Mesenchymal stem cell (in vitro differentiated cells and primary cell): ENCODE measurements at regions not wholly inside any gene's neighbourhood (a gene's known extent, or its start where the extent isn't known, plus 50 kb on each side); places are given as distances from the start of the nearest gene placed in this dataset.

Experiments used
- DNase-seq: peaks from one replicate; pipeline ENCODE4 v3.0.0-alpha.2; 2013
- H2AFZ ChIP-seq: one replicate; pipeline ENCODE4 v1.6.1; 2013; ENCODE audit warnings: low read depth, mild to moderate bottlenecking, control low read depth, inconsistent platforms, low read length, moderate library complexity
- H2AK5ac ChIP-seq: 2 replicates; pipeline ENCODE4 v1.6.1; 2013; ENCODE audit warnings: low read length, moderate library complexity, mild to moderate bottlenecking, inconsistent platforms; ENCODE audit not compliant: severe bottlenecking
- H2BK120ac ChIP-seq: one replicate; pipeline ENCODE4 v1.6.1; 2013; ENCODE audit warnings: low read depth, mild to moderate bottlenecking, inconsistent platforms, low read length, moderate library complexity
- H2BK12ac ChIP-seq, 2 experiments: one replicate each; pipeline ENCODE4 v1.6.1; 2013; ENCODE audit warnings: inconsistent platforms in 2 of 2, low read length in 2 of 2, mild to moderate bottlenecking in 2 of 2, moderate library complexity in 2 of 2, control low read depth in 1 of 2
- H2BK15ac ChIP-seq: one replicate; pipeline ENCODE4 v1.6.1; 2013; ENCODE audit warnings: mild to moderate bottlenecking, low read depth, inconsistent platforms; ENCODE audit not compliant: poor library complexity, severe bottlenecking
- H2BK5ac ChIP-seq: 2 replicates; pipeline ENCODE4 v1.6.1; 2013; ENCODE audit warnings: low read depth, mild to moderate bottlenecking, low read length, control low read depth, inconsistent platforms; ENCODE audit not compliant: poor library complexity, severe bottlenecking
- H3K14ac ChIP-seq, 2 experiments: one replicate each; pipeline ENCODE4 v1.6.1; 2013; ENCODE audit warnings: inconsistent platforms in 2 of 2, low read length in 2 of 2, control low read depth in 1 of 2, mild to moderate bottlenecking in 1 of 2, moderate library complexity in 1 of 2
- H3K18ac ChIP-seq, 2 experiments: one replicate each; pipeline ENCODE4 v1.6.1; 2013; ENCODE audit warnings: inconsistent platforms in 2 of 2, low read length in 2 of 2, control low read depth in 1 of 2, low read depth in 1 of 2, mild to moderate bottlenecking in 1 of 2
- H3K23ac ChIP-seq, 2 experiments: one replicate each; pipeline ENCODE4 v1.6.1; 2013; ENCODE audit warnings: inconsistent platforms in 2 of 2, low read length in 2 of 2, mild to moderate bottlenecking in 2 of 2, moderate library complexity in 2 of 2, control low read depth in 1 of 2
- H3K27ac ChIP-seq: 2 replicates; pipeline ENCODE4 v1.5.1; 2013; ENCODE audit warnings: mild to moderate bottlenecking, moderate library complexity, low read length, control low read depth, inconsistent platforms; ENCODE audit not compliant: poor library complexity, severe bottlenecking
- H3K27me3 ChIP-seq, 2 experiments: 2 replicates each; pipeline versions ENCODE4 v1.6.1 to v1.7.0; 2013; ENCODE audit warnings: low read length in 2 of 2, mild to moderate bottlenecking in 2 of 2, moderate library complexity in 2 of 2, control low read depth in 1 of 2, inconsistent platforms in 1 of 2; ENCODE audit not compliant: control insufficient read depth in 1 of 2, insufficient read depth in 1 of 2
- H3K36me3 ChIP-seq, 2 experiments: 2 replicates each; pipeline versions ENCODE4 v1.6.1 to v1.7.0; 2013; ENCODE audit warnings: low read length in 2 of 2, control low read depth in 1 of 2, inconsistent platforms in 1 of 2, low read depth in 1 of 2, mild to moderate bottlenecking in 1 of 2; ENCODE audit not compliant: insufficient read depth in 2 of 2, control insufficient read depth in 1 of 2
- H3K4ac ChIP-seq, 2 experiments: one replicate each; pipeline ENCODE4 v1.6.1; 2013; ENCODE audit warnings: inconsistent platforms in 2 of 2, low read length in 2 of 2, mild to moderate bottlenecking in 2 of 2, moderate library complexity in 2 of 2, control low read depth in 1 of 2, low read depth in 1 of 2
- H3K4me1 ChIP-seq: 2 replicates; pipeline ENCODE4 v1.6.1; 2013; ENCODE audit warnings: low read depth, low read length, control low read depth; ENCODE audit not compliant: control insufficient read depth, insufficient read depth
- H3K4me2 ChIP-seq: 2 replicates; pipeline ENCODE4 v1.6.1; 2013; ENCODE audit warnings: low read length, mild to moderate bottlenecking, inconsistent platforms; ENCODE audit not compliant: poor library complexity, severe bottlenecking
- H3K4me3 ChIP-seq, 2 experiments: 2 replicates each; pipeline versions ENCODE4 v1.5.1 to v1.7.0; 2013; ENCODE audit warnings: low read length in 2 of 2, mild to moderate bottlenecking in 2 of 2, control low read depth in 1 of 2, low read depth in 1 of 2; ENCODE audit not compliant: insufficient read depth in 1 of 2
- H3K79me1 ChIP-seq: replicated peaks from 2 replicates; pipeline ENCODE4 v1.6.1; 2013; ENCODE audit warnings: mild to moderate bottlenecking, control low read depth, low read length, inconsistent platforms; ENCODE audit not compliant: poor library complexity, severe bottlenecking
- H3K9ac ChIP-seq: 2 replicates; pipeline ENCODE4 v1.7.0; 2013; ENCODE audit warnings: mild to moderate bottlenecking, low read length, moderate library complexity
- H3K9me3 ChIP-seq: 2 replicates; pipeline ENCODE4 v1.7.0; 2013; ENCODE audit warnings: mild to moderate bottlenecking, low read length; ENCODE audit not compliant: control insufficient read depth
- H4K8ac ChIP-seq: one replicate; pipeline ENCODE4 v1.6.1; 2013; ENCODE audit warnings: inconsistent platforms, mild to moderate bottlenecking, low read length, moderate library complexity
- H4K91ac ChIP-seq: one replicate; pipeline ENCODE4 v1.6.1; 2013; ENCODE audit warnings: mild to moderate bottlenecking, low read length, inconsistent platforms
- WGBS: methylation state at CpG from one replicate; pipeline ENCODE4 v1.1.7; 2013; ENCODE audit warnings: mixed read lengths; 5-methylcytosine and 5-hydroxymethylcytosine counted together

GRCh38 chr4:175198056-175198455 is 279.9 kb downstream of the ADAM29 start:
- Histone ChIP-seq H3K14ac (no peak overlapping the region), H3K36me3 (no peaks in the 10 kb centered on the region), H4K91ac (no peak overlapping the region), H4K8ac (no peak overlapping the region), H2AK5ac (no peak overlapping the region), H3K9me3 (no peaks in the 10 kb centered on the region), H2BK15ac (no peak overlapping the region), H3K18ac (no peak overlapping the region), H2BK5ac (no peak overlapping the region), H2BK120ac (no peak overlapping the region), H3K4me3 (no peak overlapping the region), H3K9ac (no peak overlapping the region), H3K4me1 (no peaks in the 10 kb centered on the region), H3K23ac (no peak overlapping the region), H3K27ac (no peak overlapping the region), H3K4me2 (no peak overlapping the region), H2AFZ (no peak overlapping the region), H2BK12ac (no peak overlapping the region), H3K4ac (no peak overlapping the region), H3K79me1 (no peaks in the 10 kb centered on the region), H3K27me3 (no peaks in the 10 kb centered on the region)
- DNase-seq, result no peak
- no CpG with 5 or more reads among the region's 1 CpG for WGBS

- 91% methylated on average over 8 of the region's 8 CpGs for WGBS
- H2AK5ac ChIP-seq, result no peak overlapping the region
- H3K9ac ChIP-seq, result no peak overlapping the region
- no peak overlapping the region for H2BK120ac ChIP-seq
- H4K8ac ChIP-seq, result no peak overlapping the region
- no peak overlapping the region for H3K4me3 ChIP-seq
- no peak overlapping the region for H3K23ac ChIP-seq
- H3K4ac ChIP-seq, result no peak overlapping the region
- no peak overlapping the region for H3K14ac ChIP-seq
- no peak overlapping the region for H2BK5ac ChIP-seq
- H3K18ac ChIP-seq, result no peak overlapping the region
- H3K79me1 ChIP-seq, result no peaks in the 10 kb centered on the region
- no peaks in the 10 kb centered on the region for H3K4me1 ChIP-seq
- H3K9me3 ChIP-seq, result peaks cover 30% of the 10 kb centered on the region
- no peak overlapping the region for H2BK15ac ChIP-seq
- no peak overlapping the region for H3K4me2 ChIP-seq
- H2AFZ ChIP-seq, result no peak overlapping the region
- H3K27me3 ChIP-seq, result no peaks in the 10 kb centered on the region
- no peak overlapping the region for H4K91ac ChIP-seq
- H3K36me3 ChIP-seq, result no peaks in the 10 kb centered on the region
- no peak for DNase-seq
- no peak overlapping the region for H3K27ac ChIP-seq
- H2BK12ac ChIP-seq, result no peak overlapping the region
These were observed 297.1 kb downstream of the ADAM29 start for GRCh38 chr4:175215208-175215607.

DNA sequence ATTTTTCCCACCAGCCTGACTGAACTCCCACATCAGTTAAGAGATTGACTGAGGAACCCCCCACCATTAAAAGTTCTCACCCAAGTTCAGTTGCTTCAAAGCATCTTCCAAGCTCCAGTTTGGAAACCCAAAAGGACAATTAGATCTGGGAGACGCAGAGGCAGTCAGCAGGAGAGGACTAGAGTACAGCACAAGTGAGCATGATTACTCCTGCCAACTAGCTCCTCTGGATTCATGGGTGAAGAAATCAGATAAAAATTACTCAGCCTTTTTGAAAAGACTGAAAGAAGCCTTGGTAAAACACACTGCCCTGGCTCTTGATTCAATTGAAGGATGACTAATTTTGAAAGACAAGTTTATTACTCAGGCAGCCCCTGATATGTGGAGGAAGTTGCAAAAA is 297.5 kb downstream of the ADAM29 start:
- Histone ChIP-seq H2BK12ac (no peak overlapping the region), H3K79me1 (no peaks in the 10 kb centered on the region), H3K27me3 (no peaks in the 10 kb centered on the region), H2BK5ac (no peak overlapping the region), H3K18ac (no peak overlapping the region), H3K14ac (no peak overlapping the region), H3K27ac (no peak overlapping the region), H2AFZ (no peak overlapping the region), H2AK5ac (no peak overlapping the region), H3K9me3 (peaks cover 30% of the 10 kb centered on the region), H3K23ac (no peak overlapping the region), H3K4me1 (no peaks in the 10 kb centered on the region), H2BK120ac (no peak overlapping the region), H3K4me3 (no peak overlapping the region), H3K4me2 (no peak overlapping the region), H4K8ac (no peak overlapping the region), H3K4ac (no peak overlapping the region), H2BK15ac (no peak overlapping the region), H4K91ac (no peak overlapping the region), H3K9ac (no peak overlapping the region), H3K36me3 (no peaks in the 10 kb centered on the region)
- WGBS, result 82% methylated on average over 1 of the region's 1 CpG
- DNase-seq, result no peak

DNA sequence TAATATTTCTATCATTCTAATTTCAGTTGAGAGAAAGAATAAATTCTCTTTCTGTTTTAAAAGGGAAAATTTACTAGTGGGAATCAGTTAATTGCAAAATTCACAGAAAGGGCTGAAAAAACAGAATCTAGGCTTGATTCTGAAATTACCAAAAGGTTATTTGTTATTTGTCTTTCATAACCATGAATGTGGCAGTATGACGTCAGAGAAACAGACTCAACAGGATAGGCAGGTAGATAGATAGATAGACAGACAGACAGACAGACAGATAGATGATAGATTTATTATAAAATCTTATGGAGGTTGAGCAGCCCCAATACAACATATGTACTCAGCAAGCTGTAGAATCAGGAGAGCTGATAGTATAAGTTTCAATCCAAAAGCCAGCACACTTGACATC is 311.0 kb downstream of the ADAM29 start:
- no peak overlapping the region for H3K4me2 ChIP-seq
- no peaks in the 10 kb centered on the region for H3K36me3 ChIP-seq
- no peak overlapping the region for H3K14ac ChIP-seq
- H3K9me3 ChIP-seq, result no peaks in the 10 kb centered on the region
- WGBS, result 83% methylated on average over 1 of the region's 1 CpG
- H3K27me3 ChIP-seq, result no peaks in the 10 kb centered on the region
- H3K4me3 ChIP-seq, result no peak overlapping the region
- no peaks in the 10 kb centered on the region for H3K4me1 ChIP-seq
- H2AFZ ChIP-seq, result no peak overlapping the region
- no peak for DNase-seq
- H4K91ac ChIP-seq, result no peak overlapping the region
- H3K23ac ChIP-seq, result no peak overlapping the region
- no peak overlapping the region for H3K4ac ChIP-seq
- H3K79me1 ChIP-seq, result no peaks in the 10 kb centered on the region
- H4K8ac ChIP-seq, result no peak overlapping the region
- no peak overlapping the region for H2BK5ac ChIP-seq
- no peak overlapping the region for H2BK15ac ChIP-seq
- no peak overlapping the region for H2AK5ac ChIP-seq
- H3K9ac ChIP-seq, result no peak overlapping the region
- H3K18ac ChIP-seq, result no peak overlapping the region
- H3K27ac ChIP-seq, result no peak overlapping the region
- no peak overlapping the region for H2BK12ac ChIP-seq
- no peak overlapping the region for H2BK120ac ChIP-seq
